ENCODE measurements at regions not wholly inside any gene's neighbourhood (a gene's known extent, or its start where the extent isn't known, plus 50 kb on each side); places are given as distances from the start of the nearest gene placed in this dataset.

- H3K27me3 ChIP-seq, result no peaks in the 10 kb centered on the region
- no peaks in the 10 kb centered on the region for H3K4me1 ChIP-seq
- TF ChIP-seq EP300 (IDR thresholded peaks at IDR 0.05), result no peak
- no peak for TF ChIP-seq POLR2A (IDR thresholded peaks at IDR 0.05)
- TF ChIP-seq CTCF (IDR thresholded peaks at IDR 0.05), result no peak
- no peak for TF ChIP-seq POLR2AphosphoS5 (IDR thresholded peaks at IDR 0.05)
- H3K9me3 ChIP-seq, result no peaks in the 10 kb centered on the region
- DNase-seq (no peak), ATAC-seq (ENCODE audit: low FRiP score in 2 of 2) (no peak)
- H3K36me3 ChIP-seq, result no peaks in the 10 kb centered on the region
- no peak overlapping the region for H3K4me3 ChIP-seq
- 89 to 92% methylated on average over 3 of the region's 3 CpGs for WGBS, 2 donors
- H3K27ac ChIP-seq, result no peak overlapping the region
Measured at GRCh38 chr9:115169003-115169402, 51.0 kb upstream of the TNC start.

GRCh38 chr9:115170358-115171073, 52.6 kb upstream of the TNC start:
- 62 to 64% methylated on average over 5 of the region's 5 CpGs for WGBS, 2 donors
- Histone ChIP-seq H3K36me3 (no peaks in the 10 kb centered on the region), H3K9me3 (no peaks in the 10 kb centered on the region), H3K4me3 (no peak overlapping the region), H3K4me1 (no peaks in the 10 kb centered on the region), H3K27me3 (no peaks in the 10 kb centered on the region), H3K27ac (no peak overlapping the region)
- no peak for DNase-seq
- ATAC-seq (ENCODE audit: low FRiP score in 2 of 2), result peak in 1 of 2 donors; percentile 70
- TF ChIP-seq POLR2AphosphoS5 (IDR thresholded peaks at IDR 0.05) (no peak), CTCF (IDR thresholded peaks at IDR 0.05) (no peak), POLR2A (IDR thresholded peaks at IDR 0.05) (no peak), EP300 (IDR thresholded peaks at IDR 0.05) (no peak)

- Histone ChIP-seq H3K27ac (no peak overlapping the region), H3K27me3 (no peaks in the 10 kb centered on the region), H3K4me1 (no peaks in the 10 kb centered on the region), H3K4me3 (no peak overlapping the region), H3K9me3 (no peaks in the 10 kb centered on the region), H3K36me3 (no peaks in the 10 kb centered on the region)
- ATAC-seq (ENCODE audit: low FRiP score in 2 of 2) (no peak), DNase-seq (no peak)
- WGBS, 2 donors, result 81 to 83% methylated on average over 3 of the region's 3 CpGs
- no peak for TF ChIP-seq CTCF (IDR thresholded peaks at IDR 0.05)
- no peak for TF ChIP-seq POLR2A (IDR thresholded peaks at IDR 0.05)
- no peak for TF ChIP-seq EP300 (IDR thresholded peaks at IDR 0.05)
Measured at GRCh38 chr9:115171921-115172388, 54.0 kb upstream of the TNC start.

- Histone ChIP-seq H3K4me3 (no peak overlapping the region), H3K27ac (no peak overlapping the region), H3K27me3 (no peaks in the 10 kb centered on the region), H3K9me3 (no peaks in the 10 kb centered on the region), H3K36me3 (no peaks in the 10 kb centered on the region), H3K4me1 (no peaks in the 10 kb centered on the region)
- DNase-seq, result no peak
- WGBS, 2 donors, result 94 to 100% methylated on average over 1 of the region's 1 CpG
- no peak for TF ChIP-seq POLR2A (IDR thresholded peaks at IDR 0.05)
- TF ChIP-seq CTCF (IDR thresholded peaks at IDR 0.05), result no peak
- TF ChIP-seq EP300 (IDR thresholded peaks at IDR 0.05), result no peak
- TF ChIP-seq POLR2AphosphoS5 (IDR thresholded peaks at IDR 0.05), result no peak
- no peak for ATAC-seq (ENCODE audit: low FRiP score in 2 of 2)
Measured at GRCh38 chr9:115182264-115182663, 64.3 kb upstream of the TNC start.

GRCh38 chr9:115183436-115183835, 65.5 kb upstream of the TNC start:
- ATAC-seq (ENCODE audit: low FRiP score in 2 of 2), result no peak
- no peak for TF ChIP-seq EP300 (IDR thresholded peaks at IDR 0.05)
- TF ChIP-seq POLR2AphosphoS5 (IDR thresholded peaks at IDR 0.05), result no peak
- TF ChIP-seq CTCF (IDR thresholded peaks at IDR 0.05), result no peak
- TF ChIP-seq POLR2A (IDR thresholded peaks at IDR 0.05), result no peak

More at GRCh38 chr9:115183436-115183835, 65.5 kb upstream of the TNC start:
- no peak for DNase-seq
- Histone ChIP-seq H3K4me3 (no peak overlapping the region), H3K27ac (no peak overlapping the region), H3K4me1 (no peaks in the 10 kb centered on the region), H3K9me3 (no peaks in the 10 kb centered on the region), H3K36me3 (no peaks in the 10 kb centered on the region), H3K27me3 (no peaks in the 10 kb centered on the region)

Measured in upper lobe of left lung (tissue), 6 donors.